Fibroblast of gingiva (primary cell): ENCODE measurements at regions not wholly inside any gene's neighbourhood (a gene's known extent, or its start where the extent isn't known, plus 50 kb on each side); places are given as distances from the start of the nearest gene placed in this dataset.

Experiments
- DNase-seq: peaks from one replicate; pipeline ENCODE4 v3.0.0-alpha.2; 2011; ENCODE audit warnings: low read depth

DNA sequence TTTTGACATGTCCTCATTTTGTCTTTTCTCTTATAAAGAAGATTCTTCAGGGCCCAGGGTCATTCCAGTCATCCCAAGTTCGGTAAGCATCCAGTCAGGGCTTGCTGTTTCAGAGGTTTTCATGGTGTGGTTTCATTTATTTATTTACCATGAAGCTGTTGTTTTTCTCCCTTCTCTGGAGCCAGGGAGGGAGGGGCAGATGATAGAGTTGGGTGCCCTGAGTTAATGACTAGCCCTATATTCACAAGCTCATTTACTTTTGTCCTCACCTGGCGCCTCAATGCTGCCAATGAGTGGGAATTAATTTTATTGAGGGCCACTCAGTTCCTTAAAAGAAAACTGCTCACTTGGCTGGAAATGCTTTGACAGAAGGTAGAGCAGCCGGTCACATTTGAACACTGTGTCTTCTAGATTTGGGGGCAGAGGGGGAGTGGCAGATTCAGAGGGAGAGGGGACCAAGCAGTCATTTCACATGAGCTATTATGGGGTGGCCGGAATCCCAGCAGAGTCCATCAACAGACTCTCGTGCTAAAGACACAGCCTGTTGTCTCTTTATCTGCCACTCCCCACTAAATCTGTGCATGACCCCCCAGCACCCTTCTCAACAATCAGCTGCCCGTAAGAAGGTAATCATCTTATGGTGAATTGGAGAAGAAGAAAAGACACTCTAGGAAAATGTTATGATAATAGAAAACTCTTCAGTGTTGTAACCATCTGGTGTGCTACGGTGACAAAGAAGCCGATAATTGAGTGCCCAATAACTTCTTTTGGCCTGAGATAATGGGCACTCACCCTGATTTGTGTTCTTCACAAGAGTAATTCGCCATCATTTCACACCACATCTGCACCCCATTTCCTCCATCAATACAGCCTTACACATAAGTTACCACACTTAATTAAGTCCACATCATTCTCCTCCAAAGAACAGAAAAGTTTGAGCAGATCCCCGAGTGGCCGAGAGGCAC is 573.5 kb upstream of the JAG1 start:
- DNase-seq: no peak

DNA sequence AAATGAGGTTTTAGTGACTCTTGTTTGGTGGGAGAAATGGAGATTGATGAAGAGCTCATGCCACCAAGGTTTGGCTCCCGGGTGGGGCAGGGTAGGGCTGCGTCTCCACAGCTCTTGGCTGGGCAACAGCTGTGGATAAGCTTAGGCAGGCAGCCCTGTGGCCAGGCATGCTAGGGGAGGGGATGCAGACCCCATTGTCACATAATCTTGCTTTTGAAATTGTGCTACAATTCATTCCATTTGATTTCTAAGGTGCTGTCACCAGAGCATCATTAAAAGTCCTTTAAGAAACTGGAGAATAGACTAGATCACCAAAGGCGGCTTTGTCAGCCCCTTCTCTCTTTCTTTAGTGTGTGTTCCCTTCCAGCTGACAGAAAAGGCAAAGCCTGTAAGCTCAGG is 574.2 kb upstream of the JAG1 start:
- no peak for DNase-seq

DNA sequence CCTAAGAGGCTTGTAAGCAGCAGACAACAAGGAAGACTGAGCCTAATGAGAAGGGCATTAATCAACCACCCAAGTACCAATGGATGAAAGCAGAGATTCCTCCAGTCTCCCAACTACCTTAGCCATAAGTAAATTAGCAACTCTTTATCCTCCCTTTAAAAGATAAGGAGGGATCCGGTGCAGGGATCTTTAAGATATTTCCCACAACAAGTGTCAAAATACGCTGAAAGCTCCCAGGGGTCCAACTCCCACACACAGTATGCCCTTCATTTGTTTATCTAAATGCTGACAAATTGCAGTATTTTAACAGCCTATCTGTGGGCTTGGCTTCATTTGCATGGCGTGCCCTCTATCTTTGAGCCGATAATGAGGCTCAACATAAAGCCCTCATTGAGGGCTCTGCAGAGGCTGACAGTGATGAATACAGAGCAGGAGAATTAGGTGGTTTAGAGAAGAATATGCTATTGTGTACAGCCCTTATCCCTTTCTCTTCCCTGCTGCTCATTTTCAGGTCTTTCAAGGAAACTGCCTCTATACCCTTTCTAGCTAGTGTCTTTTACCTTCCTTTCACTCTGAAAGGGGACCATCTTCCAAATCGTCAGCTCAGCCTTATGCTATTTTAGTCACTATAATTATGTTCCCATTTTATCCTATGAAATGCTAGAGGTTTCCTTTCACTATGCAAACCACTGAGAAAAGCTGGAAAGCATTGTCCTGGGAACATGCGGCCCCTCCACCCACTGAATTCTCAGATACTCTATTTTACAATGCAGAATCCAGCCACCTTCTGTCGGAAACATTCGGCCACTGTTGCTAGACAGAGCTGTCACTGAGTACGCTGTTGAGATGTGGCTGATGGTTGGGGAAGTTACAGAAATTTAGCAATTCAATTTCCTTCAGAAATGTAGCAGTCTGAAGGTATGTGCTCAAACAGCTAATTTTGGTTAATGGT is 575.2 kb upstream of the JAG1 start:
- DNase-seq: no peak

DNA sequence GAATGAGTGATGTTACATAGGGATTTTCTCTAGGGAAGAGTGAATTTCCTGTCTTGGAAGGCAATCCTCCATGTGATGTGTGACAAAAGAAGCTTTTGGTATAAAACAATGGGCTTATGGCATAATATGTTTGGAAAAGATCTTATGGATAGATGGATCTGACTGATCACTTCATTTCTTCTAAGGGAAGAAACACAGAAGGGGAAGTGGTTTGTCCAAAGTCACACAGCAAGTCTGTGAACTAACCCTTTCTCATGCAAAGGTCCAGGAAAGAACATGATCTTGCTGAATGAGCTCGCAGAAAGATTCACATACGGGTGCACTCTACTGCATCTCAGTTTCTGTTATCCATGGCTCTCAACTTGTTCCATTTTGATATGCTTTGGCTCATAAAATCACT is 575.9 kb upstream of the JAG1 start:
- DNase-seq: no peak

DNA sequence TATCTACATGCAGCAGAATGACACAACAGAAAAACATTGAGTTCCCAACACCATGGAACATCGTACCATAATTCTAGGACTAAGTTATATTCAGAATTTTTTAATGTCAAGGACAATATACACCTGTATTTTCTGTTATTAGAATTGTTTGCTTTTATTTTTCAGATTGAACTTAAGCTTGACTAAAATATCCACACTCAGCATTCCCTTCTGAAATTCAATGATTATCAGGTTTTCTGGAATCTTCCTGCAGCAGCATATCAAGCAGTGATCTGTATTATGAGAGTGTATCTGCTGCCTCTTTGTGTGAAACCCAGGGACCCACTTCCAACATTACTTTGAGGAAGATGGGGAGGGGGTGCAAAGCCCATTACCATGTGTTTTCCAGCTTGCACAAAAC is 578.6 kb upstream of the JAG1 start:
- no peak for DNase-seq

GRCh38 chr20:11255455-11255854 is 581.7 kb upstream of the JAG1 start:
- DNase-seq: no peak

- DNase-seq: no peak
Measured at GRCh38 chr20:11255860-11256259, 582.1 kb upstream of the JAG1 start.

DNA sequence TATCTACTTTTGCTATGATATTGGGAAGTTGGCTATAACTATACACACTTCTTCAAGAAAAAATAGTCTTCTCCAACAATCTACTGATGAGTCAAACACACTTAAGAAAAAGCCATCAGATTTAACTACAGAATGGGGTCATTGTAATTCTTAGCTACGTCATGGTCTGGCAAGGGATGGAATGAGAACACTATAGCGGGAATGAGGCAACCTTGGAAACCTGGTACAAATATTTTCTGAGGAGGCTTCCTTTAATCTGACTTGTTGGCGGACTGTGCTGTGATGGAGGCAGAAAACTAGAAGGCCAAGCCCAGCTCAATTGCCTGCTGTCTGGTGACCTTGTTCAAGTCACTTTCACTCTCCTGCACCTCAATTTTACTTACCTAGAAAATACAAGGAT is 586.8 kb upstream of the JAG1 start:
- no peak for DNase-seq

DNA sequence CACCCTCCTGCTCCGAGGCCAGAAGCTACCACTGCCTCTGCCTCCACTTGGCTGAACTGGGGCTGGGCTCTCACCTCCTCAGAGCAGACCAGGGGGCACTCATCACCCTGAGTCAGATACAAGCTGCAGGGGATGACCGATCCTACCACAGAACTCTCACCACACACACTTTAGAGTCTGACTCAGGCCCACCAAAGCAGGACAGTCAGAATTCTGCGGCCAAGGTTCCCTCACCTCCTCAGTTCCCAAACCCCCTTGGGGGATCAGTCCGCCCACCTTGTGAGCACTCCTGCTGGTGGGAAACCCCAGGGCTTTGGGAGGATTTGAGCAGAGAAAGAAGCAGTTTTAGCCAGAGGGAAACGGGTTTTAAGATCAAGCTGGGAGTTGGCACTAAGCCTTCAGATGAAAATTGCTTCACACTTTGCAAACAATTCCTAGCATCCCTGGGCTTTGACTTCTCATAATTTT is 587.8 kb upstream of the JAG1 start:
- peak; percentile 40 for DNase-seq

DNA sequence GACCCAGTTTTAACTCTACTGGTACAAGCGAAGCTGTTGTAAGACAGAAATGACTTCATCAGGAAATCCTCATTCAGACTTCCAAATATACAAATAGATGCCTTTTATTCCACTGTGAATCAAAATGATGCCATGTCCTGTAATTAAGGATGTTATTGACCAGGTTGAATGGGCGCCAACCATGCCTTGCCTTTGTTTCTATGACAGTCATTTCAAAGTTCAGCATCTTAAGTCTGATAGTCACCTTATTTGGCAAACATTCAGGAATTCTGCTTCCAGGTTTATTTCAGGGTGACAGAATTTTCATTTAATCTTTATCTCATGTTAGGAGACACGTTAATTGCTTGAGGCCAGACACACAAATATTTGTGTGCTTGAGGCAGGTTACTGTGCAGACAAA is 592.8 kb upstream of the JAG1 start:
- DNase-seq: no peak

DNA sequence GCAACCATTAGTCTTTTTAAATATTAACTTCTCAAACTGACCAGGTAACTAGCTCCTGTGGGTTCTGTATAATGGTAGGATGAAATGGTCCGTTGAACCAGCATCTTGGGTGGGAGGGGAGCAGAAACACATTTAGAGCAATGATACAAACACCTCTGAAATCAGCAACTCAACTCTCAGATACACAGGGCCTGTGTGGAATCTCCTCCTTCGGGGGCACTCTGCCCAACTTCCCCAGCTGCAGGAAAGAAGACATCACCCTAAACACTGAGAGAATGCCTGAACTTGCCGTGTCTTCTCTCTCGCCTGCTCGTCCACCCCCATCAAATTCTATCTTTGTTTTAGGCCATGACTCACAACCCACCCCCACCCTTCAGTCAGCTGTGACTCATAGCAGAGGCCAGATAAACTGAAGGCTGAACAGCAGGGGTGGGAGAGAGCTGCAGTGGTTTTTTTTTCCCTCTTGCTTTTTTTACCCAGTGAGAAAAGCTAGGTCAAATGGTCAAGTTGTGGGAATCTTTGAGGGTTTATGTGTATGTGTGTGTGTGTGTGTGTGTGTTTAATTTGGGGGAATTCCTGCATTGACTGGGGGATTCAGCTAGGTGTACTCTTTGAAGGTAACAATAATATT is 593.4 kb upstream of the JAG1 start:
- DNase-seq: peak; percentile 58

DNA sequence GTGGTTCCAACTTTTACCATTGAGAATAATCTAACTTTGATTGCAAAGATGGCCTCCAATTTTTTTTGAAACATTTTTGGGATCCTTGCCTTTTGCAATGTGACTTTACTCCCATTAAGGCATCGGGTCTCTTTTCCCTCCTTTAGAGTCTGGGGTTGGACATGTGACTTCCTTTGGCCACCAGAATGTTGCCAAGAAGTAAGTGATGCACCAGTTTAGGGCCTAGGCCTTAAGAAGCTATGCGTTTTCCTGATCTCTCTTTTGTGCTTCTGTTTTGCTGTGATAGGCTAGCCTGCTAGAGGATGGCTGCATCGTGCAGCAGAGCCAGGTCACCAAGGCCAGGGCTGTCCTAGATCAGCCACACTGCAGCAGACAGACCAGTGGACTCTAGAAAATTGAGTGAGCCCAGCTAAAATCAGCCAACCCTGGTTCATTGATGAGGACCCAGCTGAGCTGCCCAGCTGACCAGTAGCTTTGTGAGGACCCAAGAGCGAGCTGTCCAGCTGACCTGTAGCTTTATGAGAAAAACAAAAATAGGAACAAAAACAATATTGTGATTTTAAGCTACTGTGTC is 594.0 kb upstream of the JAG1 start:
- DNase-seq: no peak

DNA sequence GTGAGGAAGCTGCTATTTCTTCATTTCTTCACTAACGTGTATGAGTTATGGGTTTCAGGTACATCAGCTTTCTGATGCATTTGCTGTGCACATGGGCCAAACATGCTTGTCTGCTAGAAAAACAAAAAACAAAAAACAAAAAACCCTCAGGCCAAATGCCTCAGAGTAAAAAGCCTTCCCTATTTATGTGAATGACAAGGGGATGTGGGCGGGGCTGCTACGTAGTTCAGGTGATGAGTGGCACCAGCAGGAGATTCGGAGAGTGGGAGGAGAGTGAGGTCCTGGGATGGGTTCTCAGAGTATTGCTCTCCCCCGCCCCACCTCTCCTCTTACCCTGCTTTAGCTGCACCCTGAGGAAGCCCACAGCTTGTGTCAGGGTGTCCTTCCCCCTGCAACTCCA is 596.8 kb upstream of the JAG1 start:
- DNase-seq: no peak

- no peak for DNase-seq
Measured at GRCh38 chr20:11271319-11271718, 597.5 kb upstream of the JAG1 start.

- DNase-seq: no peak
Measured at GRCh38 chr20:11271920-11272594, 598.3 kb upstream of the JAG1 start.

DNA sequence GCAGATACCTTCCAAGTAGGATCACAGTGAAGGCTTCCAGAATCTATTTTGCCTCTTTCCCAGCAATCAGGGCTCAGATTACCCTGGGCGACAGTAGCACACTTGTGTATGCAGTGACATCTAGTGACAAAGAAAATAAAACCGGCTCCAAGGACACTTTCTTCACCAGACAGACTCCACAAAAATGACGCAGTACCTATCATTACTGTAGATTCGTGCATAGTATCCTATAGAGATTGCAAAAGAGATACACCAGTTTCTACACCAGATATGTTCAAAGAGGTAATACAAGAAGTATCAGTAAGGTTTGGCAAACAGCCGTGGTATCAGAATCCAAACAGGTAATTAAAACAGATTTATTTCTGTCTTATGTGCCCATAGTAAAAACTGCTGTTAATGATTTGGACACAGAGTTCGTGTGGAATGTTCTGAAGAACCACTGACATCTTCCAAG is 600.4 kb upstream of the JAG1 start:
- peak; percentile 70 for DNase-seq

GRCh38 chr20:11275740-11276139 is 601.9 kb upstream of the JAG1 start:
- no peak for DNase-seq

DNA sequence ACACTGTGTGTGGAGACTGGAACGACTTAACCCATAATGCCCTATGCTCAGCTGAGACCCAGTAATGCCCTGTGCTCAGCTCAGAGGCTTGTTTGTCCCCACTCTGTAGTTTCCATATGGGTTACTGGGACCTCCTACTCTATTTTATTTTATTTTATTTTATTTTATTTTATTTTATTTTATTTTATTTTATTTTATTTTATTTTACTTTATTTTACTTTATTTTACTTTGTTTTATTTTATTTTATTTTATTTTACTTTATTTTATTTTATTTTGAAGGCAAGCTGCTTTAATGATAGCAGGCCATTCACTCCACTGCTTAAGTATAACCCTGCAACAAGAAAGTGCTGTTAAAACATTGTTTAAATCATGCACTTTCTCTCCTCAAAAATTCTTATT is 603.4 kb upstream of the JAG1 start:
- no peak for DNase-seq

DNA sequence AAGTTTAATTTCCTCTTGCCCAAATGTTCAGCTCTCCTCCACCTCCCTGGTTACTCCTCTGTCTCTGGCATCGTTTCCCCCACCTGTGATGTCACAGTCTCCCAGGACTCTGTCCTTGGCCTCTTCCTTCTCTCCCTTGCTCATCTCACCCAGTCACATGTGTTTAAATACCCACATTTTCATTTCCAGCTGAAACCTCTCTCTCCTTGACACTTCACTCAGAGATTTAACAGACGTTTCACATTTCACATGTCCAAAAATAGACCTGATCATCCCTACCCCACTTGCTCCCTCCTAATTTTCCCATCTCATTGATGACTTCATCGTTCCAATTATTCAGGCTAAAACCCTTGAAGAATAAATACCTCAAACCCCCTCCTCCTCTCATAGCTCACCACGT is 604.1 kb upstream of the JAG1 start:
- no peak for DNase-seq

- DNase-seq: no peak
Measured at GRCh38 chr20:11278461-11278860, 604.7 kb upstream of the JAG1 start.

DNA sequence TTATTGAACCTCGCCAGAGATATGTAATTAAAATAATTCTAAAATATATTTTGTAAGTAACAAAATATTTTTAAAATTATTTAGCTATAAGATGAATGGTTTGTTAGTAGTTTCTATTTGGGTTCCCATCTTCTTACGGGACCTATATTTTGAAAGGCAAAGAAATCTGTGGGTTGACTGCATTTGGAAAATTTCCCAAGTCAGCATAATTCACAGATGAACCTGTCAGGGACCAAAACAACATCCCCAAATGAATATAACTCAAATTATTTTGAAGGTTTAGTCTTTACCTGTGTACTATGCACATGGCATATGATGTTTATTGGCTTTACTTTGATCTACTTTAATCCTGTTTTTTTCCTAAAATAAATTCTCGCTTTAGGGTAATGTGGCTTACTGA is 607.4 kb upstream of the JAG1 start:
- no peak for DNase-seq
